Ovary (tissue), 7 donors: ENCODE measurements at regions not wholly inside any gene's neighbourhood (a gene's known extent, or its start where the extent isn't known, plus 50 kb on each side); places are given as distances from the start of the nearest gene placed in this dataset.

ENCODE experiments used
- DNase-seq, 5 donors: peaks; one replicate each; pipeline ENCODE4 v3.0.0-alpha.2; 2019 to 2020
- H3K27ac ChIP-seq, 2 donors: fragments of 200-600 bp; one replicate each; pipeline versions ENCODE4 v1.5.1 to v1.8.0; 2019 to 2022
- H3K27me3 ChIP-seq: fragments of 200-600 bp; one replicate; pipeline ENCODE4 v1.8.0; 2022
- H3K36me3 ChIP-seq: fragments of 200-600 bp; sonication (generic); one replicate; pipeline ENCODE4 v1.5.1; 2019
- H3K4me1 ChIP-seq: one replicate; pipeline ENCODE4 v1.8.1; 2013; ENCODE audit warnings: mild to moderate bottlenecking, moderate library complexity; ENCODE audit not compliant: insufficient read depth
- H3K4me3 ChIP-seq: fragments of 200-600 bp; sonication (generic); one replicate; pipeline ENCODE4 v1.5.1; 2017
- H3K9me3 ChIP-seq, 2 donors: fragments of 200-600 bp in 1 of 2; sonication (generic) in 1 of 2; one replicate each; pipeline versions ENCODE4 v1.5.1 to v1.8.1; 2013 to 2019; ENCODE audit warnings: mild to moderate bottlenecking in 1 of 2, moderate library complexity in 1 of 2
- CTCF ChIP-seq, 3 donors: fragments of 450-650 bp in 2 of 3; fragments of 200-600 bp in 1 of 3; IDR thresholded peaks; one replicate each; pipeline versions ENCODE4 v1.5.1 to v1.8.0; 2016 to 2022; ENCODE audit warnings: antibody characterized with exemption in 3 of 3, mild to moderate bottlenecking in 1 of 3
- EP300 ChIP-seq: sonication (generic); formaldehyde crosslinking; IDR thresholded peaks from one replicate; pipeline ENCODE4 v1.6.1; 2017; ENCODE audit warnings: antibody characterized with exemption
- POLR2A ChIP-seq: fragments of 450-650 bp; IDR thresholded peaks from one replicate; pipeline ENCODE4 v1.6.1; 2017; ENCODE audit warnings: antibody characterized with exemption, mild to moderate bottlenecking, moderate library complexity
- WGBS, 3 donors: extraction: QIAGEN DNeasy Blood & Tissue Kit in 1 of 3; methylation state at CpG; one replicate each; pipeline versions ENCODE4 v1.1.5 to v1.1.7; 2013 to 2017; 5-methylcytosine and 5-hydroxymethylcytosine counted together
- intact Hi-C, 4 donors: fragments of 100-400 bp; cut with DNase I; formaldehyde crosslinking; loops; one replicate each; pipeline versions ENCODE4 v1.11.0 to v1.15.1; 2022 to 2023
- donor health status: DM: no; HTN: no; CAD: no; lungs with moderate emphysema.
- donor health status: DM: no; HTN: no; CAD: no.
- donor health status: Bipolar disorder and iron deficiency.
- donor health status: DM: no; HTN: no; CAD: no.
- donor health status: DM: yes; HTN: yes; CAD: no.

GRCh38 chr4:41883988-41884734 lies 51.1 kb upstream of the TMEM33 start:
- no peak overlapping the region for H3K27ac ChIP-seq
- H3K36me3 ChIP-seq: no peaks in the 10 kb centered on the region
- no peak for DNase-seq
- no peak overlapping the region for H3K4me3 ChIP-seq
- no peak for TF ChIP-seq CTCF (IDR thresholded peaks at IDR 0.05)
- TF ChIP-seq POLR2A: no peak
- no peak for TF ChIP-seq EP300
- no peaks in the 10 kb centered on the region for H3K27me3 ChIP-seq
- intact Hi-C loops: loop anchor here (5.0 to 10.0 kb wide), 4 partner anchors 182 to 599 kb away; no protein-coding TSS in a partner anchor
- H3K4me1 ChIP-seq: peaks cover 7% of the 10 kb centered on the region
- H3K9me3 ChIP-seq: no peaks in the 10 kb centered on the region
- WGBS, 3 donors: 23 to 54% (median 36%) methylated on average over 5 of the region's 5 CpGs

- Histone ChIP-seq H3K36me3 (no peaks in the 10 kb centered on the region), H3K27me3 (no peaks in the 10 kb centered on the region), H3K9me3 (no peaks in the 10 kb centered on the region), H3K4me3 (peak overlapping the region; percentile 26), H3K4me1 (peaks cover 7% of the 10 kb centered on the region), H3K27ac (no peak overlapping the region)
- TF ChIP-seq CTCF (IDR thresholded peaks at IDR 0.05): peak; percentile 10 to 46 (median 34)
- no peak for TF ChIP-seq POLR2A
- DNase-seq: peak in 3 of 5 donors; percentile 28 to 59 (median 43)
- WGBS, 3 donors: 19 to 25% (median 20%) methylated on average over 34 of the region's 34 CpGs
- intact Hi-C loops: loop anchor here (5.0 to 10.0 kb wide), 4 partner anchors 180 to 598 kb away; no protein-coding TSS in a partner anchor
Measured at GRCh38 chr4:41882625-41883347, 52.4 kb upstream of the TMEM33 start.

GRCh38 chr4:41881981-41882624 lies 53.1 kb upstream of the TMEM33 start:
- Histone ChIP-seq H3K9me3 (no peaks in the 10 kb centered on the region), H3K27ac (no peak overlapping the region), H3K36me3 (no peaks in the 10 kb centered on the region), H3K4me1 (peaks cover 7% of the 10 kb centered on the region), H3K4me3 (peak overlapping the region; percentile 26), H3K27me3 (no peaks in the 10 kb centered on the region)
- 2 to 4% (median 3%) methylated on average over 37 to 53 of the region's 53 CpGs for WGBS, 3 donors
- DNase-seq: no peak
- intact Hi-C loops: loop anchor here (5.0 to 10.0 kb wide), 4 partner anchors 180 to 597 kb away; no protein-coding TSS in a partner anchor
- no peak for TF ChIP-seq CTCF (IDR thresholded peaks at IDR 0.05)
